ENCODE measurements at regions not wholly inside any gene's neighbourhood (a gene's known extent, or its start where the extent isn't known, plus 50 kb on each side); places are given as distances from the start of the nearest gene placed in this dataset.

- TF ChIP-seq CTCF (IDR thresholded peaks at IDR 0.05) (no peak), POLR2A (IDR thresholded peaks at IDR 0.05) (no peak)
Measured at GRCh38 chr13:27014406-27015359, 156.9 kb downstream of the USP12 start.

All from adrenal gland (tissue), 5 donors.